SK-N-SH (cell line): ENCODE measurements at regions not wholly inside any gene's neighbourhood (a gene's known extent, or its start where the extent isn't known, plus 50 kb on each side); places are given as distances from the start of the nearest gene placed in this dataset.

Source experiments
- CTCF ChIA-PET: fragments of 300-600, 350-600 bp; formaldehyde crosslinking; extraction: SDS; loops from one replicate; lab custom pipeline; 2021; lab: Yijun Ruan, JAX
- POLR2A ChIA-PET: fragments of 350-600 bp; sonication (Branson Sonifier 250); formaldehyde crosslinking; extraction: SDS; loops from one replicate; lab custom pipeline; 2020; ENCODE audit warnings: antibody characterized with exemption, inconsistent platforms; lab: Yijun Ruan, JAX
- DNase-seq: peaks from one replicate; pipeline ENCODE4 v3.0.0; 2012
- H2AFZ ChIP-seq: fragments of 200-600 bp; sonication (generic); 2 replicates; pipeline ENCODE4 v1.8.1; 2016; ENCODE audit warnings: antibody characterized with exemption, mild to moderate bottlenecking, low read depth
- H3F3A ChIP-seq: fragments of 200-600 bp; sonication (generic); replicated peaks from 2 replicates; pipeline ENCODE3; 2016; ENCODE audit warnings: antibody characterized with exemption, mild to moderate bottlenecking; ENCODE audit not compliant: insufficient read depth
- H3K27ac ChIP-seq, 2 experiments: fragments of 200-500 bp in 1 of 2; fragments of 200-600 bp in 1 of 2; sonication (Bioruptor generic) in 1 of 2; sonication (generic), shearing (Covaris generic) in 1 of 2; 2 replicates each; pipeline versions ENCODE4 v1.5.1 to v1.6.1; 2014 to 2016; ENCODE audit warnings: low read depth in 2 of 2, inconsistent platforms in 1 of 2, low read length in 1 of 2, mild to moderate bottlenecking in 1 of 2, mixed read lengths in 1 of 2
- H3K27me3 ChIP-seq: fragments of 200-600 bp; sonication (generic), shearing (Covaris generic); 2 replicates; pipeline ENCODE4 v1.6.1; 2016; ENCODE audit warnings: mixed run types; ENCODE audit not compliant: insufficient read depth
- H3K36me3 ChIP-seq, 2 experiments: fragments of 200-500 bp in 1 of 2; fragments of 200-600 bp in 1 of 2; sonication (Bioruptor generic) in 1 of 2; sonication (generic) in 1 of 2; replicated peaks in 1 of 2; 2 replicates each; pipeline versions ENCODE3 to v1.5.1; 2014 to 2016; ENCODE audit warnings: low read length in 1 of 2, mild to moderate bottlenecking in 1 of 2; ENCODE audit not compliant: insufficient read depth in 2 of 2, control insufficient read depth in 1 of 2
- H3K4me1 ChIP-seq, 2 experiments: fragments of 200-500 bp in 1 of 2; fragments of 200-600 bp in 1 of 2; sonication (Bioruptor generic) in 1 of 2; sonication (generic), shearing (Covaris generic) in 1 of 2; 2 replicates each; pipeline versions ENCODE4 v1.5.1 to v1.6.1; 2014 to 2016; ENCODE audit warnings: low read depth in 1 of 2, low read length in 1 of 2, mixed run types in 1 of 2; ENCODE audit not compliant: insufficient read depth in 2 of 2, control insufficient read depth in 1 of 2
- H3K4me2 ChIP-seq: fragments of 200-600 bp; sonication (generic), shearing (Covaris generic); 2 replicates; pipeline ENCODE4 v1.6.1; 2017; ENCODE audit warnings: mixed run types
- H3K4me3 ChIP-seq, 2 experiments: fragments of 200-500 bp in 1 of 2; fragments of 200-600 bp in 1 of 2; sonication (Bioruptor generic) in 1 of 2; sonication (generic), shearing (Covaris generic) in 1 of 2; 2 replicates each; pipeline versions ENCODE4 v1.5.1 to v1.8.1; 2014 to 2016; ENCODE audit warnings: low read depth in 2 of 2, inconsistent platforms in 1 of 2, low read length in 1 of 2, mild to moderate bottlenecking in 1 of 2, mixed read lengths in 1 of 2, moderate library complexity in 1 of 2
- H3K79me2 ChIP-seq: fragments of 200-600 bp; sonication (generic); 2 replicates; pipeline ENCODE4 v1.8.1; 2017; ENCODE audit warnings: mild to moderate bottlenecking; ENCODE audit not compliant: insufficient read depth
- H3K9ac ChIP-seq: fragments of 200-600 bp; sonication (generic); 2 replicates; pipeline ENCODE4 v1.6.1; 2017; ENCODE audit warnings: mixed run types
- H3K9me2 ChIP-seq: fragments of 200-600 bp; sonication (generic); 2 replicates; pipeline ENCODE4 v1.6.1; 2017; ENCODE audit warnings: mixed run types
- H3K9me3 ChIP-seq: fragments of 200-600 bp; sonication (generic); 2 replicates; pipeline ENCODE4 v1.6.1; 2017; ENCODE audit warnings: mixed run types, mild to moderate bottlenecking, moderate library complexity
- H4K20me1 ChIP-seq: fragments of 200-600 bp; sonication (generic); 2 replicates; pipeline ENCODE4 v1.6.1; 2017; ENCODE audit warnings: mild to moderate bottlenecking, mixed run types; ENCODE audit not compliant: insufficient read depth
- CHD2 ChIP-seq: fragments of 150-350 bp; IDR thresholded peaks from 2 replicates; pipeline ENCODE4 v1.6.1; 2018; ENCODE audit warnings: low read length; ENCODE audit not compliant: partially characterized antibody
- EZH2phosphoT487 ChIP-seq: fragments of 200-600 bp; sonication (generic); IDR thresholded peaks from 2 replicates; pipeline ENCODE4 v1.6.1; 2017; ENCODE audit warnings: low read depth, mixed run types, mild to moderate bottlenecking, antibody characterized with exemption, moderate library complexity, borderline replicate concordance
- FOSL2 ChIP-seq: IDR thresholded peaks from 2 replicates; pipeline ENCODE4 v1.4.0; 2012; ENCODE audit warnings: low read depth, mild to moderate bottlenecking, moderate library complexity, borderline replicate concordance
- GABPA ChIP-seq: IDR thresholded peaks from 2 replicates; pipeline ENCODE4 v1.4.0; 2012; ENCODE audit warnings: low read depth, mild to moderate bottlenecking
- JUND ChIP-seq: IDR thresholded peaks from 2 replicates; pipeline ENCODE4 v1.4.0; 2012
- MEF2A ChIP-seq: IDR thresholded peaks from 2 replicates; pipeline ENCODE4 v1.4.0; 2012; ENCODE audit warnings: low read depth, borderline replicate concordance
- MXI1 ChIP-seq: IDR thresholded peaks from 2 replicates; pipeline ENCODE4 v1.6.1; 2012; ENCODE audit warnings: mild to moderate bottlenecking, low read depth, low read length, improper control_type of control experiment
- RFX5 ChIP-seq: IDR thresholded peaks from 2 replicates; pipeline ENCODE4 v1.6.1; 2012; ENCODE audit warnings: mild to moderate bottlenecking, improper control_type of control experiment, low read length
- SIN3A ChIP-seq: IDR thresholded peaks from 2 replicates; pipeline ENCODE4 v1.6.1; 2012; ENCODE audit warnings: low read depth, mild to moderate bottlenecking, low read length, moderate library complexity, borderline replicate concordance
- SMC3 ChIP-seq: IDR thresholded peaks from 2 replicates; pipeline ENCODE4 v1.6.1; 2012; ENCODE audit warnings: low read depth, low read length, improper control_type of control experiment
- TAF1 ChIP-seq: IDR thresholded peaks from 2 replicates; pipeline ENCODE4 v1.6.1; 2012; ENCODE audit warnings: low read depth, mild to moderate bottlenecking, low read length, moderate library complexity, borderline replicate concordance
- TEAD4 ChIP-seq: IDR thresholded peaks from 2 replicates; pipeline ENCODE4 v1.4.0; 2012; ENCODE audit warnings: mild to moderate bottlenecking, borderline replicate concordance; ENCODE audit not compliant: insufficient read depth
- WGBS: methylation state at CpG from one replicate; pipeline ENCODE4 v1.1.6; 2017; ENCODE audit warnings: low lambda C conversion rate; 5-methylcytosine and 5-hydroxymethylcytosine counted together
- TF ChIP-seq, protein P1 (sequence below): fragments of 150-350 bp; IDR thresholded peaks from 2 replicates; pipeline ENCODE4 v1.6.1; 2017; ENCODE audit warnings: antibody characterized with exemption, low read length, low read depth, borderline replicate concordance
- TF ChIP-seq, protein P2 (sequence below): IDR thresholded peaks from 2 replicates; pipeline ENCODE4 v1.4.0; 2012; ENCODE audit warnings: low read depth
- TF ChIP-seq, protein P3 (sequence below): IDR thresholded peaks from 2 replicates; pipeline ENCODE4; 2012
- TF ChIP-seq, protein P4 (sequence below): IDR thresholded peaks from 2 replicates; pipeline ENCODE4 v1.4.0; 2012; ENCODE audit warnings: low read depth, borderline replicate concordance
- TF ChIP-seq, protein P5 (sequence below): IDR thresholded peaks from 2 replicates; pipeline ENCODE4 v1.6.1; 2012; ENCODE audit warnings: mild to moderate bottlenecking, low read depth, low read length, moderate library complexity

DNA sequence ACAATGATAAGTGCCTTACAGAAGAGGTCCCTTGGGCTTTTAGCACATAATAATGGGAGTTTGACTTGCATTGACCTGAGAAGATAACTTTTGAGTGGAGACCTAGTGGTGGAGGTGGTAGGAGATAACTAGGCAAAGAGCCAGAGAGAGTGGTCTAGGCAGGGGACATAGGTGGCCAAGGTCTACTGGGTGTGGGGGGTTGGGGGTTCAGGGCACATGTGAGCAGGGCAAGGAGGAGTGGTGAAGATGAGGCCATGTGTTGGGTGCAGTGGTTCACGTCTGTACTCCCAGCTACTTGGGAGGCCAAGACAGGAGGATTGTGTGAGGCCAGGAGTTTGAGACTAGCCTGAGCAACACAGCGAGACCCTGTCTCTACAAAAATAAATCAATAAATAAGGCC lies 74.3 kb upstream of the CTNNBL1 start:
- 3% methylated on average over 2 of the region's 2 CpGs for WGBS
- Histone ChIP-seq H3K4me1 (peaks cover 0 to 2% of the 10 kb centered on the region in 2 experiments; a peak in 1 of 4 replicates), H3K27me3 (peaks cover 17% of the 10 kb centered on the region), H3F3A (no peaks in the 10 kb centered on the region), H3K9me2 (no peaks in the 10 kb centered on the region), H3K79me2 (no peaks in the 10 kb centered on the region), H3K9me3 (no peaks in the 10 kb centered on the region), H3K9ac (no peak overlapping the region), H3K4me2 (no peak overlapping the region), H2AFZ (no peak overlapping the region), H3K4me3 (no peak overlapping the region), H4K20me1 (no peaks in the 10 kb centered on the region), H3K36me3 (no peaks in the 10 kb centered on the region), H3K27ac (no peak overlapping the region)
- no peak for DNase-seq
- CTCF ChIA-PET: interaction anchor here (0.7 kb wide), 1 partner anchor 181 kb away, joined by 3 read pairs; no protein-coding TSS in a partner anchor
- TF ChIP-seq TEAD4: no peak
- TF ChIP-seq SIN3A: no peak
- TF ChIP-seq EZH2phosphoT487: no peak
- TF ChIP-seq, protein P1, sequence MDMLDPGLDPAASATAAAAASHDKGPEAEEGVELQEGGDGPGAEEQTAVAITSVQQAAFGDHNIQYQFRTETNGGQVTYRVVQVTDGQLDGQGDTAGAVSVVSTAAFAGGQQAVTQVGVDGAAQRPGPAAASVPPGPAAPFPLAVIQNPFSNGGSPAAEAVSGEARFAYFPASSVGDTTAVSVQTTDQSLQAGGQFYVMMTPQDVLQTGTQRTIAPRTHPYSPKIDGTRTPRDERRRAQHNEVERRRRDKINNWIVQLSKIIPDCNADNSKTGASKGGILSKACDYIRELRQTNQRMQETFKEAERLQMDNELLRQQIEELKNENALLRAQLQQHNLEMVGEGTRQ: no peak
- TF ChIP-seq, protein P2, sequence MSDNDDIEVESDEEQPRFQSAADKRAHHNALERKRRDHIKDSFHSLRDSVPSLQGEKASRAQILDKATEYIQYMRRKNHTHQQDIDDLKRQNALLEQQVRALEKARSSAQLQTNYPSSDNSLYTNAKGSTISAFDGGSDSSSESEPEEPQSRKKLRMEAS: no peak
- TF ChIP-seq, protein P3, sequence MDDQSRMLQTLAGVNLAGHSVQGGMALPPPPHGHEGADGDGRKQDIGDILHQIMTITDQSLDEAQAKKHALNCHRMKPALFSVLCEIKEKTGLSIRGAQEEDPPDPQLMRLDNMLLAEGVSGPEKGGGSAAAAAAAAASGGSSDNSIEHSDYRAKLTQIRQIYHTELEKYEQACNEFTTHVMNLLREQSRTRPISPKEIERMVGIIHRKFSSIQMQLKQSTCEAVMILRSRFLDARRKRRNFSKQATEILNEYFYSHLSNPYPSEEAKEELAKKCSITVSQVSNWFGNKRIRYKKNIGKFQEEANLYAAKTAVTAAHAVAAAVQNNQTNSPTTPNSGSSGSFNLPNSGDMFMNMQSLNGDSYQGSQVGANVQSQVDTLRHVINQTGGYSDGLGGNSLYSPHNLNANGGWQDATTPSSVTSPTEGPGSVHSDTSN: no peak
- TF ChIP-seq RFX5: no peak
- no peak for TF ChIP-seq GABPA
- TF ChIP-seq MXI1: no peak
- TF ChIP-seq, protein P4, sequence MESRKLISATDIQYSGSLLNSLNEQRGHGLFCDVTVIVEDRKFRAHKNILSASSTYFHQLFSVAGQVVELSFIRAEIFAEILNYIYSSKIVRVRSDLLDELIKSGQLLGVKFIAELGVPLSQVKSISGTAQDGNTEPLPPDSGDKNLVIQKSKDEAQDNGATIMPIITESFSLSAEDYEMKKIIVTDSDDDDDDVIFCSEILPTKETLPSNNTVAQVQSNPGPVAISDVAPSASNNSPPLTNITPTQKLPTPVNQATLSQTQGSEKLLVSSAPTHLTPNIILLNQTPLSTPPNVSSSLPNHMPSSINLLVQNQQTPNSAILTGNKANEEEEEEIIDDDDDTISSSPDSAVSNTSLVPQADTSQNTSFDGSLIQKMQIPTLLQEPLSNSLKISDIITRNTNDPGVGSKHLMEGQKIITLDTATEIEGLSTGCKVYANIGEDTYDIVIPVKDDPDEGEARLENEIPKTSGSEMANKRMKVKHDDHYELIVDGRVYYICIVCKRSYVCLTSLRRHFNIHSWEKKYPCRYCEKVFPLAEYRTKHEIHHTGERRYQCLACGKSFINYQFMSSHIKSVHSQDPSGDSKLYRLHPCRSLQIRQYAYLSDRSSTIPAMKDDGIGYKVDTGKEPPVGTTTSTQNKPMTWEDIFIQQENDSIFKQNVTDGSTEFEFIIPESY: no peak
- no peak for TF ChIP-seq TAF1
- TF ChIP-seq, protein P5, sequence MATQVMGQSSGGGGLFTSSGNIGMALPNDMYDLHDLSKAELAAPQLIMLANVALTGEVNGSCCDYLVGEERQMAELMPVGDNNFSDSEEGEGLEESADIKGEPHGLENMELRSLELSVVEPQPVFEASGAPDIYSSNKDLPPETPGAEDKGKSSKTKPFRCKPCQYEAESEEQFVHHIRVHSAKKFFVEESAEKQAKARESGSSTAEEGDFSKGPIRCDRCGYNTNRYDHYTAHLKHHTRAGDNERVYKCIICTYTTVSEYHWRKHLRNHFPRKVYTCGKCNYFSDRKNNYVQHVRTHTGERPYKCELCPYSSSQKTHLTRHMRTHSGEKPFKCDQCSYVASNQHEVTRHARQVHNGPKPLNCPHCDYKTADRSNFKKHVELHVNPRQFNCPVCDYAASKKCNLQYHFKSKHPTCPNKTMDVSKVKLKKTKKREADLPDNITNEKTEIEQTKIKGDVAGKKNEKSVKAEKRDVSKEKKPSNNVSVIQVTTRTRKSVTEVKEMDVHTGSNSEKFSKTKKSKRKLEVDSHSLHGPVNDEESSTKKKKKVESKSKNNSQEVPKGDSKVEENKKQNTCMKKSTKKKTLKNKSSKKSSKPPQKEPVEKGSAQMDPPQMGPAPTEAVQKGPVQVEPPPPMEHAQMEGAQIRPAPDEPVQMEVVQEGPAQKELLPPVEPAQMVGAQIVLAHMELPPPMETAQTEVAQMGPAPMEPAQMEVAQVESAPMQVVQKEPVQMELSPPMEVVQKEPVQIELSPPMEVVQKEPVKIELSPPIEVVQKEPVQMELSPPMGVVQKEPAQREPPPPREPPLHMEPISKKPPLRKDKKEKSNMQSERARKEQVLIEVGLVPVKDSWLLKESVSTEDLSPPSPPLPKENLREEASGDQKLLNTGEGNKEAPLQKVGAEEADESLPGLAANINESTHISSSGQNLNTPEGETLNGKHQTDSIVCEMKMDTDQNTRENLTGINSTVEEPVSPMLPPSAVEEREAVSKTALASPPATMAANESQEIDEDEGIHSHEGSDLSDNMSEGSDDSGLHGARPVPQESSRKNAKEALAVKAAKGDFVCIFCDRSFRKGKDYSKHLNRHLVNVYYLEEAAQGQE: no peak
- no peak for TF ChIP-seq MEF2A
- no peak for TF ChIP-seq SMC3
- no peak for TF ChIP-seq CHD2
- TF ChIP-seq FOSL2: no peak
- TF ChIP-seq JUND: no peak
- POLR2A ChIA-PET: no interaction called here
